Neural cell (in vitro differentiated cells): ENCODE measurements at regions not wholly inside any gene's neighbourhood (a gene's known extent, or its start where the extent isn't known, plus 50 kb on each side); places are given as distances from the start of the nearest gene placed in this dataset.

Source experiments
- EP300 ChIP-seq: fragments of 450-650 bp; conservative IDR thresholded peaks from 2 replicates; pipeline ENCODE4 v1.6.1; 2014; ENCODE audit warnings: antibody characterized with exemption, mild to moderate bottlenecking, moderate library complexity; ENCODE audit not compliant: poor library complexity, severe bottlenecking
- EZH2 ChIP-seq: fragments of 200-600, 300-800 bp; shearing (Covaris generic), sonication (generic); IDR thresholded peaks from 2 replicates; pipeline ENCODE4 v1.6.1; 2014; ENCODE audit warnings: antibody characterized with exemption, low read length, borderline replicate concordance, mild to moderate bottlenecking; ENCODE audit not compliant: insufficient read depth, poor library complexity, severe bottlenecking
- MXI1 ChIP-seq: fragments of 450-650 bp; conservative IDR thresholded peaks from 2 replicates; pipeline ENCODE4 v1.6.1; 2014; ENCODE audit warnings: antibody characterized with exemption, mild to moderate bottlenecking; ENCODE audit not compliant: poor library complexity, severe bottlenecking
- POLR2AphosphoS5 ChIP-seq: IDR thresholded peaks from 2 replicates; pipeline ENCODE4 v1.6.1; 2012
- RAD21 ChIP-seq: fragments of 450-650 bp; conservative IDR thresholded peaks from 2 replicates; pipeline ENCODE4 v1.6.1; 2014; ENCODE audit warnings: antibody characterized with exemption, mild to moderate bottlenecking, moderate library complexity
- SMC3 ChIP-seq: fragments of 450-650 bp; conservative IDR thresholded peaks from 2 replicates; pipeline ENCODE4 v1.6.1; 2014; ENCODE audit warnings: antibody characterized with exemption, mild to moderate bottlenecking, moderate library complexity; ENCODE audit not compliant: poor library complexity
- TAF1 ChIP-seq: IDR thresholded peaks from 2 replicates; pipeline ENCODE4 v1.6.1; 2012; ENCODE audit warnings: low read depth
- TF ChIP-seq, protein P1 (sequence below): fragments of 450-650 bp; IDR thresholded peaks from 2 replicates; pipeline ENCODE4 v1.5.1; 2014; ENCODE audit warnings: antibody characterized with exemption, mild to moderate bottlenecking, moderate library complexity; ENCODE audit not compliant: poor library complexity, severe bottlenecking
- TF ChIP-seq, protein P2 (sequence below): IDR thresholded peaks from 2 replicates; pipeline ENCODE4 v1.6.1; 2012; ENCODE audit warnings: borderline replicate concordance

DNA sequence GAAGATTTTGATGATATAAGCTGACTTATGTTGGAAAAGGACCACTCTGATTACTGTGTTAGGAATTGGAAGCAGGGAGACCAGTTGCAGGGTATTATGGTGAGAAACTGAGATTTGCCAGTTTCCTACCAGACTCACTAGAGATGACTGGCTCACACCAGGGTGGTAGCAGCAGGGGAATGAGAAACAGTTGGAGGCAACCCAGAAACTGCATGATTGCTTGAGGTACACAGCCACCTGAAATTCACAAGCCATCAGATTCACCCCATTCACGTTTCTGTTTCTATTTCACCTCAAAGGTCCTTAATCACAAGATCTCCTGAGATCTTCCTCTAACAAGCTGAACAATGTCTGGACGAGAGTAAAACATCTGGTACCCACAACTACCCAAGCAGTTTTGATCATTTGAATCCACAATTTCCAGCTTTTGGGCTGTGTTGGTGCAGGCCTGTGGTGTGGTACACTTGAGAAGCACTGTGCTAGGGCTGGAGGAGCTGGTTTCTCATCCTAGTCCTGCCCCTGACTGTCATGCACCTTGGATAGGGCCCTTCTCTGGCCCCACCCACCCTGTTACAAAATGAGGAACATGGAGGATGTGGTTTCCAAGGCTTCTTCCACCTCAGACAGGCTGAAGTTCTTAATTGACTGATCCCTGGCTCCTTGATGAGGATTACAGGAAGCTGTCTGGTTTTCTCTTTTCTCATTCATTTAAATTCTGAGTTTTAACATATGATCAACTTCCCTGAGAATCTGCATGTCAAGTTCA lies 233.4 kb downstream of the INSC start:
- TF ChIP-seq, protein P1, sequence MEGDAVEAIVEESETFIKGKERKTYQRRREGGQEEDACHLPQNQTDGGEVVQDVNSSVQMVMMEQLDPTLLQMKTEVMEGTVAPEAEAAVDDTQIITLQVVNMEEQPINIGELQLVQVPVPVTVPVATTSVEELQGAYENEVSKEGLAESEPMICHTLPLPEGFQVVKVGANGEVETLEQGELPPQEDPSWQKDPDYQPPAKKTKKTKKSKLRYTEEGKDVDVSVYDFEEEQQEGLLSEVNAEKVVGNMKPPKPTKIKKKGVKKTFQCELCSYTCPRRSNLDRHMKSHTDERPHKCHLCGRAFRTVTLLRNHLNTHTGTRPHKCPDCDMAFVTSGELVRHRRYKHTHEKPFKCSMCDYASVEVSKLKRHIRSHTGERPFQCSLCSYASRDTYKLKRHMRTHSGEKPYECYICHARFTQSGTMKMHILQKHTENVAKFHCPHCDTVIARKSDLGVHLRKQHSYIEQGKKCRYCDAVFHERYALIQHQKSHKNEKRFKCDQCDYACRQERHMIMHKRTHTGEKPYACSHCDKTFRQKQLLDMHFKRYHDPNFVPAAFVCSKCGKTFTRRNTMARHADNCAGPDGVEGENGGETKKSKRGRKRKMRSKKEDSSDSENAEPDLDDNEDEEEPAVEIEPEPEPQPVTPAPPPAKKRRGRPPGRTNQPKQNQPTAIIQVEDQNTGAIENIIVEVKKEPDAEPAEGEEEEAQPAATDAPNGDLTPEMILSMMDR, result no peak
- TF ChIP-seq TAF1, result no peak
- no peak for TF ChIP-seq POLR2AphosphoS5
- no peak for TF ChIP-seq EP300
- no peak for TF ChIP-seq EZH2
- TF ChIP-seq RAD21, result no peak
- no peak for TF ChIP-seq SMC3
- TF ChIP-seq MXI1, result no peak
- TF ChIP-seq, protein P2, sequence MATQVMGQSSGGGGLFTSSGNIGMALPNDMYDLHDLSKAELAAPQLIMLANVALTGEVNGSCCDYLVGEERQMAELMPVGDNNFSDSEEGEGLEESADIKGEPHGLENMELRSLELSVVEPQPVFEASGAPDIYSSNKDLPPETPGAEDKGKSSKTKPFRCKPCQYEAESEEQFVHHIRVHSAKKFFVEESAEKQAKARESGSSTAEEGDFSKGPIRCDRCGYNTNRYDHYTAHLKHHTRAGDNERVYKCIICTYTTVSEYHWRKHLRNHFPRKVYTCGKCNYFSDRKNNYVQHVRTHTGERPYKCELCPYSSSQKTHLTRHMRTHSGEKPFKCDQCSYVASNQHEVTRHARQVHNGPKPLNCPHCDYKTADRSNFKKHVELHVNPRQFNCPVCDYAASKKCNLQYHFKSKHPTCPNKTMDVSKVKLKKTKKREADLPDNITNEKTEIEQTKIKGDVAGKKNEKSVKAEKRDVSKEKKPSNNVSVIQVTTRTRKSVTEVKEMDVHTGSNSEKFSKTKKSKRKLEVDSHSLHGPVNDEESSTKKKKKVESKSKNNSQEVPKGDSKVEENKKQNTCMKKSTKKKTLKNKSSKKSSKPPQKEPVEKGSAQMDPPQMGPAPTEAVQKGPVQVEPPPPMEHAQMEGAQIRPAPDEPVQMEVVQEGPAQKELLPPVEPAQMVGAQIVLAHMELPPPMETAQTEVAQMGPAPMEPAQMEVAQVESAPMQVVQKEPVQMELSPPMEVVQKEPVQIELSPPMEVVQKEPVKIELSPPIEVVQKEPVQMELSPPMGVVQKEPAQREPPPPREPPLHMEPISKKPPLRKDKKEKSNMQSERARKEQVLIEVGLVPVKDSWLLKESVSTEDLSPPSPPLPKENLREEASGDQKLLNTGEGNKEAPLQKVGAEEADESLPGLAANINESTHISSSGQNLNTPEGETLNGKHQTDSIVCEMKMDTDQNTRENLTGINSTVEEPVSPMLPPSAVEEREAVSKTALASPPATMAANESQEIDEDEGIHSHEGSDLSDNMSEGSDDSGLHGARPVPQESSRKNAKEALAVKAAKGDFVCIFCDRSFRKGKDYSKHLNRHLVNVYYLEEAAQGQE, result no peak
